WI38 (cell line): ENCODE measurements at regions not wholly inside any gene's neighbourhood (a gene's known extent, or its start where the extent isn't known, plus 50 kb on each side); places are given as distances from the start of the nearest gene placed in this dataset.

Experiments
- H3K4me3 ChIP-seq: 2 replicates; pipeline ENCODE4 v1.5.1; 2011; ENCODE audit warnings: low read depth, mild to moderate bottlenecking, control low read depth, low read length
- TF ChIP-seq, protein P1 (sequence below): IDR thresholded peaks from 2 replicates; pipeline ENCODE4 v1.5.1; 2012; ENCODE audit warnings: low read depth, mild to moderate bottlenecking, control low read depth, low read length

DNA sequence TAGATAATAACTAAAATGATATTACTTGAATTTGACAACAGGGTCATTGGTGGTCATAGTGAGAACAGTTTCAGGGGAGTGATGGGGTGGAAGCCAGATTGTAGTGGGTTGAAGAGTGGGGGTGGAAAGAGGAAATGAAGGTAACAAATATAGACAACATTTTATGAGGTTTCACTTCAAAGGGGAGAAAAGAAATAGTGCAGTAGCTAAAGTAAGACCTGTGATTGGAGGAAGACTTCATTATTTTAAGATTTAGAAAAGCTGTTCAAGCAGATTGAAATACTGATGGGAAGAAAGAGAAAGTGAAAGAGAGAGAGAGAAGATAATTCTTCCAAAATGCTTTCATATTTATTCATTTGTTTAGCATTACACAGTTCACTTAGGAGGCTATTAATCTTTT, 52.0 kb upstream of the KCNA3 start:
- no peak overlapping the region for H3K4me3 ChIP-seq
- TF ChIP-seq, protein P1, sequence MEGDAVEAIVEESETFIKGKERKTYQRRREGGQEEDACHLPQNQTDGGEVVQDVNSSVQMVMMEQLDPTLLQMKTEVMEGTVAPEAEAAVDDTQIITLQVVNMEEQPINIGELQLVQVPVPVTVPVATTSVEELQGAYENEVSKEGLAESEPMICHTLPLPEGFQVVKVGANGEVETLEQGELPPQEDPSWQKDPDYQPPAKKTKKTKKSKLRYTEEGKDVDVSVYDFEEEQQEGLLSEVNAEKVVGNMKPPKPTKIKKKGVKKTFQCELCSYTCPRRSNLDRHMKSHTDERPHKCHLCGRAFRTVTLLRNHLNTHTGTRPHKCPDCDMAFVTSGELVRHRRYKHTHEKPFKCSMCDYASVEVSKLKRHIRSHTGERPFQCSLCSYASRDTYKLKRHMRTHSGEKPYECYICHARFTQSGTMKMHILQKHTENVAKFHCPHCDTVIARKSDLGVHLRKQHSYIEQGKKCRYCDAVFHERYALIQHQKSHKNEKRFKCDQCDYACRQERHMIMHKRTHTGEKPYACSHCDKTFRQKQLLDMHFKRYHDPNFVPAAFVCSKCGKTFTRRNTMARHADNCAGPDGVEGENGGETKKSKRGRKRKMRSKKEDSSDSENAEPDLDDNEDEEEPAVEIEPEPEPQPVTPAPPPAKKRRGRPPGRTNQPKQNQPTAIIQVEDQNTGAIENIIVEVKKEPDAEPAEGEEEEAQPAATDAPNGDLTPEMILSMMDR = no peak
